B cell (primary cell): ENCODE measurements at regions not wholly inside any gene's neighbourhood (a gene's known extent, or its start where the extent isn't known, plus 50 kb on each side); places are given as distances from the start of the nearest gene placed in this dataset.

Source experiments
- CTCF ChIP-seq: fragments of 200-600 bp; IDR thresholded peaks from one replicate; pipeline ENCODE4 v1.8.0; 2022; ENCODE audit warnings: antibody characterized with exemption, mild to moderate bottlenecking
- EZH2 ChIP-seq: IDR thresholded peaks from 2 replicates; pipeline ENCODE4 v1.6.1; 2012; ENCODE audit warnings: borderline replicate concordance, low read depth, mild to moderate bottlenecking, moderate library complexity, low read length; ENCODE audit not compliant: insufficient read depth, poor library complexity, severe bottlenecking

- TF ChIP-seq CTCF (no peak), EZH2 (no peak)
Measured at GRCh38 chr20:51943761-51944160, 141.4 kb upstream of the SALL4 start.
